ENCODE measurements at regions not wholly inside any gene's neighbourhood (a gene's known extent, or its start where the extent isn't known, plus 50 kb on each side); places are given as distances from the start of the nearest gene placed in this dataset.

- CTCF ChIA-PET: no interaction called here
- H3K27me3 ChIP-seq (replicated peaks; ENCODE audit: insufficient read depth, low read depth, low read length, poor library complexity): peaks cover 55% of the 10 kb centered on the region
- H3K27ac ChIP-seq (ENCODE audit: low read depth, low read length, poor library complexity, severe bottlenecking): no peak overlapping the region
- no peaks in the 10 kb centered on the region for H3K36me3 ChIP-seq (ENCODE audit: insufficient read depth, low read length, poor library complexity, severe bottlenecking)
- POLR2A ChIA-PET (ENCODE audit: low non-redundant PET): no interaction called here
- H3K4me3 ChIP-seq (ENCODE audit: low read depth, low read length, poor library complexity, severe bottlenecking): no peak overlapping the region
- DNase-seq (ENCODE audit: low spot score): no peak
- no peaks in the 10 kb centered on the region for H3K4me1 ChIP-seq (ENCODE audit: insufficient read depth, low read length, poor library complexity, severe bottlenecking)
- TF ChIP-seq EZH2 (IDR thresholded peaks at IDR 0.05; ENCODE audit: borderline replicate concordance, low read depth, low read length, poor library complexity, severe bottlenecking) (no peak), CTCF (conservative IDR thresholded peaks at IDR 0.05; ENCODE audit: low read depth, low read length) (no peak)
- no TSS peak for BruUV-seq (replicated peaks)
- intact Hi-C loops (cut with micrococcal nuclease; ENCODE audit: unreplicated experiment): no loop called here
- H3K9me3 ChIP-seq (ENCODE audit: low read depth, low read length, poor library complexity, severe bottlenecking): no peaks in the 10 kb centered on the region
These were observed 154.0 kb downstream of the ID4 start for GRCh38 chr6:19991176-19991575.

GRCh38 chr6:19994909-19995308 is 157.7 kb downstream of the ID4 start:
- no peak for TF ChIP-seq CTCF (conservative IDR thresholded peaks at IDR 0.05; ENCODE audit: low read depth, low read length)
- TF ChIP-seq EZH2 (IDR thresholded peaks at IDR 0.05; ENCODE audit: borderline replicate concordance, low read depth, low read length, poor library complexity, severe bottlenecking): no peak
- DNase-seq (ENCODE audit: low spot score): no peak
- H3K4me3 ChIP-seq (ENCODE audit: low read depth, low read length, poor library complexity, severe bottlenecking): no peak overlapping the region
- no TSS peak for BruUV-seq (replicated peaks)
- ChIA-PET CTCF (no interaction called here), POLR2A (ENCODE audit: low non-redundant PET) (no interaction called here)
- H3K36me3 ChIP-seq (ENCODE audit: insufficient read depth, low read length, poor library complexity, severe bottlenecking): no peaks in the 10 kb centered on the region
- H3K27ac ChIP-seq (ENCODE audit: low read depth, low read length, poor library complexity, severe bottlenecking): no peak overlapping the region
- no peaks in the 10 kb centered on the region for H3K9me3 ChIP-seq (ENCODE audit: low read depth, low read length, poor library complexity, severe bottlenecking)
- H3K4me1 ChIP-seq (ENCODE audit: insufficient read depth, low read length, poor library complexity, severe bottlenecking): no peaks in the 10 kb centered on the region
- peaks cover 49% of the 10 kb centered on the region for H3K27me3 ChIP-seq (replicated peaks; ENCODE audit: insufficient read depth, low read depth, low read length, poor library complexity)
- intact Hi-C loops (cut with micrococcal nuclease; ENCODE audit: unreplicated experiment): no loop called here

- H3K4me3 ChIP-seq (ENCODE audit: low read depth, low read length, poor library complexity, severe bottlenecking): no peak overlapping the region
- POLR2A ChIA-PET (ENCODE audit: low non-redundant PET): no interaction called here
- DNase-seq (ENCODE audit: low spot score): no peak
- H3K4me1 ChIP-seq (ENCODE audit: insufficient read depth, low read length, poor library complexity, severe bottlenecking): no peaks in the 10 kb centered on the region
- TF ChIP-seq CTCF (conservative IDR thresholded peaks at IDR 0.05; ENCODE audit: low read depth, low read length): no peak
- no peak for TF ChIP-seq EZH2 (IDR thresholded peaks at IDR 0.05; ENCODE audit: borderline replicate concordance, low read depth, low read length, poor library complexity, severe bottlenecking)
- H3K27ac ChIP-seq (ENCODE audit: low read depth, low read length, poor library complexity, severe bottlenecking): no peak overlapping the region
- CTCF ChIA-PET: no interaction called here
- no peaks in the 10 kb centered on the region for H3K9me3 ChIP-seq (ENCODE audit: low read depth, low read length, poor library complexity, severe bottlenecking)
- intact Hi-C loops (cut with micrococcal nuclease; ENCODE audit: unreplicated experiment): no loop called here
- no peaks in the 10 kb centered on the region for H3K36me3 ChIP-seq (ENCODE audit: insufficient read depth, low read length, poor library complexity, severe bottlenecking)
- H3K27me3 ChIP-seq (replicated peaks; ENCODE audit: insufficient read depth, low read depth, low read length, poor library complexity): peaks cover 41% of the 10 kb centered on the region
- BruUV-seq (replicated peaks): no TSS peak
These were observed 158.5 kb downstream of the ID4 start for GRCh38 chr6:19995575-19996257.
